ENCODE measurements at regions not wholly inside any gene's neighbourhood (a gene's known extent, or its start where the extent isn't known, plus 50 kb on each side); places are given as distances from the start of the nearest gene placed in this dataset.

- 0 out of 7 replicates have a peak, but pooled peaks cover 0 to 5% (median 0%) of the 10 kb centered on the region in 3 experiments for H3K36me3 Mint-ChIP-seq (ENCODE audit: insufficient read depth in 1 of 3, low read depth in 3 of 3)
These were observed 168.8 kb downstream of the HDGFL1 start for GRCh38 chr6:22738194-22738593.

More at GRCh38 chr6:22738194-22738593, 168.8 kb downstream of the HDGFL1 start:
- no peak overlapping the region for H4K8ac ChIP-seq (replicated peaks; ENCODE audit: insufficient read length, low read depth, low read length)
- no peak overlapping the region for H2BK15ac ChIP-seq (ENCODE audit: low read depth, low read length)
- no peak overlapping the region for H3K18ac ChIP-seq (ENCODE audit: insufficient read length, low read depth, low read length)
- H3T11ph ChIP-seq (ENCODE audit: low read length): no peak overlapping the region
- no peak overlapping the region for H2AK5ac ChIP-seq (ENCODE audit: insufficient read length, low read length)
- Mint-ChIP-seq H3K4me1 (peaks cover 9 to 14% of the 10 kb centered on the region in 2 experiments), H3K27me3 (ENCODE audit: low read depth) (no peaks in the 10 kb centered on the region), H3K4me3 (no peak overlapping the region), H3K9me3 (no peaks in the 10 kb centered on the region), H3K27ac (no peak overlapping the region)
- no peaks in the 10 kb centered on the region for H3K23me2 ChIP-seq (ENCODE audit: insufficient read length, low read depth, low read length, poor library complexity, severe bottlenecking)
- no peak overlapping the region for H4K5ac ChIP-seq (ENCODE audit: insufficient read length, low read depth, low read length)
- H2AFZ ChIP-seq (ENCODE audit: low read length): no peak overlapping the region
- no peaks in the 10 kb centered on the region for H4K20me1 ChIP-seq (ENCODE audit: control insufficient read depth, insufficient read depth, insufficient read length)
- H3K27me3 ChIP-seq (ENCODE audit: insufficient read depth, low read length): no peaks in the 10 kb centered on the region
- peaks cover 6% of the 10 kb centered on the region for H3K4me1 ChIP-seq (ENCODE audit: insufficient read depth, low read length)
- H3K79me2 ChIP-seq (ENCODE audit: insufficient read depth, low read length): no peaks in the 10 kb centered on the region
- no peak overlapping the region for H3K23ac ChIP-seq (ENCODE audit: insufficient read length, low read depth, low read length)
- DNase-seq: no peak
- H2BK120ac ChIP-seq (ENCODE audit: low read depth, low read length, poor library complexity, severe bottlenecking): no peak overlapping the region
- no peak overlapping the region for H3K56ac ChIP-seq (ENCODE audit: insufficient read length, low read depth, low read length)
- no peak overlapping the region for H3K9ac ChIP-seq (ENCODE audit: extremely low read depth, insufficient read length, low read length)
- no peak overlapping the region for H3K14ac ChIP-seq (ENCODE audit: insufficient read depth, low read length)
- H3K9me3 ChIP-seq (ENCODE audit: control insufficient read depth, low read depth, low read length): no peaks in the 10 kb centered on the region
- no peak overlapping the region for H3K4me2 ChIP-seq (ENCODE audit: insufficient read depth, insufficient read length, low read length)
- H3K4ac ChIP-seq (ENCODE audit: low read depth, low read length): no peak overlapping the region
- H4K91ac ChIP-seq (ENCODE audit: insufficient read length, low read depth, low read length): no peak overlapping the region
- WGBS (ENCODE audit: extremely low coverage, insufficient read length, low lambda C conversion rate): no CpG with 5 or more reads among the region's 6 CpGs
- no peaks in the 10 kb centered on the region for H3K79me1 ChIP-seq (ENCODE audit: insufficient read depth, low read depth, low read length, poor library complexity, severe bottlenecking)
- no peak overlapping the region for H3K27ac ChIP-seq (ENCODE audit: insufficient read length, low read depth, low read length)
- H2BK20ac ChIP-seq (ENCODE audit: low read depth, low read length, poor library complexity, severe bottlenecking): no peak overlapping the region
- no peak overlapping the region for H2BK12ac ChIP-seq (ENCODE audit: insufficient read length, low read depth, low read length)
- H2BK5ac ChIP-seq (ENCODE audit: insufficient read length, low read length): no peak overlapping the region
- no peak for TF ChIP-seq CTCF (conservative IDR thresholded peaks at IDR 0.05)
